CD14-positive monocyte (primary cell): ENCODE measurements at regions not wholly inside any gene's neighbourhood (a gene's known extent, or its start where the extent isn't known, plus 50 kb on each side); places are given as distances from the start of the nearest gene placed in this dataset.

Experiments used
- DNase-seq, 3 donors: peaks; one replicate each; pipeline ENCODE4 v3.0.0-alpha.2; 2011 to 2022
- H2AFZ ChIP-seq: 2 replicates; pipeline ENCODE4 v1.6.0; 2012; ENCODE audit warnings: mild to moderate bottlenecking, low read depth, low read length, inconsistent platforms; ENCODE audit not compliant: insufficient read depth, poor library complexity, severe bottlenecking
- H3K27ac ChIP-seq, 2 donors: 1 replicate in 1 of 2; 2 replicates in 1 of 2; pipeline ENCODE4 v1.5.1; 2012 to 2013; ENCODE audit warnings: low read length in 2 of 2, control low read depth in 1 of 2, inconsistent platforms in 1 of 2, low read depth in 1 of 2, mild to moderate bottlenecking in 1 of 2
- H3K27me3 ChIP-seq, 2 donors: one replicate each; pipeline versions ENCODE4 v1.6.0 to v1.6.1; 2011 to 2013; ENCODE audit warnings: low read length in 2 of 2; ENCODE audit not compliant: control insufficient read depth in 2 of 2, insufficient read depth in 2 of 2
- H3K36me3 ChIP-seq, 2 donors: replicated peaks in 1 of 2; 1 replicate in 1 of 2; 2 replicates in 1 of 2; pipeline versions ENCODE4 v1.5.1 to v1.6.1; 2012 to 2013; ENCODE audit warnings: low read length in 2 of 2, control low read depth in 1 of 2, inconsistent platforms in 1 of 2, mild to moderate bottlenecking in 1 of 2; ENCODE audit not compliant: insufficient read depth in 2 of 2, control insufficient read depth in 1 of 2
- H3K4me1 ChIP-seq, 2 donors: 1 replicate in 1 of 2; 2 replicates in 1 of 2; pipeline versions ENCODE4 v1.5.1 to v1.6.1; 2012 to 2013; ENCODE audit warnings: low read length in 2 of 2, control low read depth in 1 of 2, inconsistent platforms in 1 of 2, mild to moderate bottlenecking in 1 of 2, moderate library complexity in 1 of 2; ENCODE audit not compliant: insufficient read depth in 2 of 2, control insufficient read depth in 1 of 2
- H3K4me2 ChIP-seq: replicated peaks from 2 replicates; pipeline ENCODE3; 2012; ENCODE audit warnings: low read length, moderate library complexity, mild to moderate bottlenecking; ENCODE audit not compliant: poor library complexity, severe bottlenecking; ENCODE audit errors: extremely low read depth
- H3K4me3 ChIP-seq, 3 experiments: fragments of 200-600 bp in 1 of 3; sonication (generic) in 1 of 3; replicated peaks in 1 of 3; 1 replicate in 2 of 3; 2 replicates in 1 of 3; pipeline ENCODE4 v1.5.1; 2011 to 2013; ENCODE audit warnings: low read length in 3 of 3, mild to moderate bottlenecking in 3 of 3, control low read depth in 2 of 3, low read depth in 2 of 3, inconsistent platforms in 1 of 3, moderate library complexity in 1 of 3
- H3K79me2 ChIP-seq: 2 replicates; pipeline ENCODE4 v1.6.0; 2012; ENCODE audit warnings: mild to moderate bottlenecking, control low read depth, inconsistent platforms, low read length, moderate library complexity; ENCODE audit not compliant: insufficient read depth
- H3K9ac ChIP-seq: 2 replicates; pipeline ENCODE4 v1.6.0; 2017; ENCODE audit warnings: low read length, mild to moderate bottlenecking; ENCODE audit not compliant: insufficient read depth, poor library complexity, severe bottlenecking
- H3K9me3 ChIP-seq, 2 donors: replicated peaks in 1 of 2; 1 replicate in 1 of 2; 2 replicates in 1 of 2; pipeline versions ENCODE4 v1.5.1 to v1.6.1; 2012 to 2013; ENCODE audit warnings: low read length in 2 of 2, control low read depth in 1 of 2; ENCODE audit not compliant: control insufficient read depth in 1 of 2, insufficient read depth in 1 of 2
- H4K20me1 ChIP-seq: 2 replicates; pipeline ENCODE4 v1.6.0; 2012; ENCODE audit warnings: mild to moderate bottlenecking, low read length, control low read depth, moderate library complexity; ENCODE audit not compliant: insufficient read depth
- H3K27ac Mint-ChIP-seq, 7 donors: one replicate each; pipeline ENCODE4 v1.8.0; 2020; ENCODE audit warnings: mild to moderate bottlenecking in 7 of 7, mixed read lengths in 7 of 7, moderate library complexity in 6 of 7, inconsistent platforms in 2 of 7
- H3K27me3 Mint-ChIP-seq, 3 donors: one replicate each; pipeline ENCODE4 v1.8.0; 2021 to 2022; ENCODE audit warnings: low read depth in 3 of 3, mild to moderate bottlenecking in 3 of 3, mixed read lengths in 3 of 3, moderate library complexity in 3 of 3, inconsistent platforms in 1 of 3
- H3K36me3 Mint-ChIP-seq, 2 donors: one replicate each; pipeline ENCODE4 v1.8.0; 2020; ENCODE audit warnings: mixed read lengths in 2 of 2, inconsistent platforms in 1 of 2, mild to moderate bottlenecking in 1 of 2
- H3K4me1 Mint-ChIP-seq: one replicate; pipeline ENCODE4 v1.8.0; 2020; ENCODE audit warnings: mild to moderate bottlenecking, mixed read lengths
- H3K4me3 Mint-ChIP-seq, 2 donors: one replicate each; pipeline ENCODE4 v1.8.0; 2020; ENCODE audit warnings: mild to moderate bottlenecking in 2 of 2, mixed read lengths in 2 of 2, moderate library complexity in 1 of 2
- H3K9me3 Mint-ChIP-seq, 7 donors: one replicate each; pipeline ENCODE4 v1.8.0; 2020 to 2022; ENCODE audit warnings: mixed read lengths in 7 of 7, mild to moderate bottlenecking in 6 of 7, moderate library complexity in 6 of 7, inconsistent platforms in 2 of 7
- CTCF ChIP-seq: fragments of 200-600 bp; IDR thresholded peaks from one replicate; pipeline ENCODE4 v1.8.0; 2022; ENCODE audit warnings: antibody characterized with exemption, mild to moderate bottlenecking
- WGBS: methylation state at CpG from one replicate; pipeline ENCODE4 v1.1.5; 2013; ENCODE audit warnings: missing lambda C conversion rate; ENCODE audit not compliant: insufficient coverage; 5-methylcytosine and 5-hydroxymethylcytosine counted together
- intact Hi-C, 2 donors: fragments of 100-400 bp; cut with micrococcal nuclease; formaldehyde crosslinking; loops; one replicate each; pipeline versions ENCODE4 v1.15.0 to v1.15.1; 2023

GRCh38 chr13:33624740-33625139 lies 193.2 kb upstream of the RFC3 start:
- no peaks in the 10 kb centered on the region for H3K36me3 ChIP-seq
- H3K4me2 ChIP-seq = no peak overlapping the region
- no peaks in the 10 kb centered on the region for H4K20me1 ChIP-seq
- H3K27me3 Mint-ChIP-seq = peaks cover 1 to 2% (median 2%) of the 10 kb centered on the region in 3 donors
- H3K4me3 ChIP-seq = no peak overlapping the region
- no peaks in the 10 kb centered on the region for H3K79me2 ChIP-seq
- no peaks in the 10 kb centered on the region for H3K9me3 ChIP-seq
- no peaks in the 10 kb centered on the region for H3K36me3 Mint-ChIP-seq
- intact Hi-C loops = no loop called here
- no peak overlapping the region for H3K27ac ChIP-seq
- TF ChIP-seq CTCF = no peak
- H3K9ac ChIP-seq = no peak overlapping the region
- H3K4me1 Mint-ChIP-seq = no peaks in the 10 kb centered on the region
- no peaks in the 10 kb centered on the region for H3K4me1 ChIP-seq
- no peak overlapping the region for H2AFZ ChIP-seq
- no peaks in the 10 kb centered on the region for H3K27me3 ChIP-seq
- WGBS = 57% methylated on average over 1 of the region's 1 CpG
- H3K4me3 Mint-ChIP-seq = no peak overlapping the region
- peaks cover 0 to 9% (median 5%) of the 10 kb centered on the region in 7 donors for H3K9me3 Mint-ChIP-seq
- H3K27ac Mint-ChIP-seq = no peak overlapping the region
- no peak for DNase-seq

GRCh38 chr13:33626407-33626806 lies 191.5 kb upstream of the RFC3 start:
- intact Hi-C loops = no loop called here

More at GRCh38 chr13:33626407-33626806, 191.5 kb upstream of the RFC3 start:
- H3K27me3 ChIP-seq = no peaks in the 10 kb centered on the region
- no peaks in the 10 kb centered on the region for H3K4me1 Mint-ChIP-seq
- H3K4me3 Mint-ChIP-seq = no peak overlapping the region
- peaks cover 0 to 9% (median 5%) of the 10 kb centered on the region in 7 donors for H3K9me3 Mint-ChIP-seq
- H3K27ac ChIP-seq = no peak overlapping the region
- no peak overlapping the region for H3K27ac Mint-ChIP-seq
- no peaks in the 10 kb centered on the region for H4K20me1 ChIP-seq
- no peaks in the 10 kb centered on the region for H3K36me3 Mint-ChIP-seq
- no peaks in the 10 kb centered on the region for H3K79me2 ChIP-seq
- peaks cover 3 to 7% (median 6%) of the 10 kb centered on the region in 3 donors for H3K27me3 Mint-ChIP-seq
- no peak overlapping the region for H3K9ac ChIP-seq
- no peaks in the 10 kb centered on the region for H3K9me3 ChIP-seq
- H2AFZ ChIP-seq = no peak overlapping the region
- DNase-seq = no peak
- no peaks in the 10 kb centered on the region for H3K36me3 ChIP-seq
- no peak overlapping the region for H3K4me3 ChIP-seq
- TF ChIP-seq CTCF = no peak
- H3K4me1 ChIP-seq = no peaks in the 10 kb centered on the region
- no peak overlapping the region for H3K4me2 ChIP-seq
